Transverse colon (tissue), 4 donors: ENCODE measurements at regions not wholly inside any gene's neighbourhood (a gene's known extent, or its start where the extent isn't known, plus 50 kb on each side); places are given as distances from the start of the nearest gene placed in this dataset.

Source experiments
- CTCF ChIP-seq, 5 experiments: fragments of 200-600 bp in 3 of 5; fragments of 450-650 bp in 2 of 5; sonication (generic) in 3 of 5; IDR thresholded peaks; 1 replicate in 2 of 5; 2 replicates in 3 of 5; pipeline ENCODE4 v1.5.1; 2016 to 2017; ENCODE audit warnings: antibody characterized with exemption in 5 of 5, inconsistent platforms in 3 of 5, mild to moderate bottlenecking in 2 of 5, moderate library complexity in 1 of 5
- POLR2A ChIP-seq: fragments of 450-650 bp; IDR thresholded peaks from one replicate; pipeline ENCODE4 v1.6.1; 2016; ENCODE audit warnings: antibody characterized with exemption, mild to moderate bottlenecking, moderate library complexity
- POLR2AphosphoS5 ChIP-seq, 3 donors: sonication (generic); formaldehyde crosslinking; IDR thresholded peaks; one replicate each; pipeline ENCODE4 v1.6.1; 2016; ENCODE audit warnings: antibody characterized with exemption in 3 of 3

DNA sequence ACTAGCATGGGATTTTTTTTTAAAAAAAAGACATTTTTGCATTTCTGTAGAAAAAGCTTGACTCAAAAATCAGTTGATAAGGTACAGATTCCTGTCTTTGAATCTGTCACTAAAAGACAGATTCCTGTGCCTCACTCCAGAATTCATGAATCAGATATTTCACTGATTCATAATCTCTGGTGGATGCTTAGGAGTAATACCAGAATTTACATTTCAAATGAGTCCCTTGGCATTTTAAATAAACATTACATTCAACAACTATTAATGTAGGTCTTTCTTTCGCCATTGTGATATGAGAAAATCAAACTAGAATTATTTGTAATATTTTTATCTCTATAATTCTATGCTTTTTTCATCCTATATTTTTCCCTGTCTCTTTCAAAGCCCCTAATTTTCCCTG is 128.3 kb downstream of the APIP start:
- TF ChIP-seq CTCF (IDR thresholded peaks at IDR 0.05) = no peak
- no peak for TF ChIP-seq POLR2AphosphoS5 (IDR thresholded peaks at IDR 0.05)
- no peak for TF ChIP-seq POLR2A
